NB4 (cell line): ENCODE measurements at regions not wholly inside any gene's neighbourhood (a gene's known extent, or its start where the extent isn't known, plus 50 kb on each side); places are given as distances from the start of the nearest gene placed in this dataset.

Source experiments
- DNase-seq: peaks from one replicate; pipeline ENCODE4 v3.0.0; 2010; ENCODE audit warnings: low read depth
- H3K4me3 ChIP-seq: one replicate; pipeline ENCODE4 v1.5.1; 2011; ENCODE audit warnings: mild to moderate bottlenecking, low read depth, low read length, moderate library complexity
- MYC ChIP-seq: IDR thresholded peaks from 2 replicates; pipeline ENCODE4 v1.6.1; 2011; ENCODE audit warnings: low read depth, low read length
- POLR2A ChIP-seq: IDR thresholded peaks from 2 replicates; pipeline ENCODE4 v1.6.1; 2011; ENCODE audit warnings: mild to moderate bottlenecking; ENCODE audit not compliant: insufficient read length; ENCODE audit errors: extremely low read depth
- TF ChIP-seq, protein P1 (sequence below): IDR thresholded peaks from one replicate; pipeline ENCODE4 v1.5.1; 2012; ENCODE audit warnings: low read depth, low read length
- TF ChIP-seq, protein P2 (sequence below): IDR thresholded peaks from 2 replicates; pipeline ENCODE4 v1.6.1; 2011; ENCODE audit warnings: low read depth, low read length

DNA sequence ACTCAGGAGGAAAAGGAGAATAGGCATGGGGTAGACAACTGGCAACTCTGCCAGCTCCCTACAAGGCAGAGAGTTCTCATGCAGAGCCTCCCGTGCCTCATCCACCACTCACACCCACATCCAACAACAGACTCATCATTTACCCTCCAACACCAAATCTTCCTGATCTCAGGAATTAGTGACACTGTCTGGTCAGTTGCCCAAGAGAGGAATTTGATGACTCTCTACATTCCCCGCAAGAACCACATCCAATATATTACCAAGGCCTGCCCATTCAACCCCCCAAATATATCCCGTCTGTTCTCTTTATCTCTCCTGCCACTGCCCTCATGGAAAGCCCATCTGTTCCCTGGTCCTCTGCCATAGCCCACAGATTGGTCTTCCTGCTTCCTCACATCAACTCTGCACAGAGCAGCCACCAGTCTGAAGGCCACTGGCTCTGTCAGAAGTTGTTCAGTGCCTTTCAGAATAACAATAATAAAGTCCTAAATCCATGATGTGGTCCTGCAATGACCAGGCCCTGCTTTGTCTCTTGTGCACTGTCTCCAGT lies 57.5 kb upstream of the CD82 start:
- TF ChIP-seq, protein P1, sequence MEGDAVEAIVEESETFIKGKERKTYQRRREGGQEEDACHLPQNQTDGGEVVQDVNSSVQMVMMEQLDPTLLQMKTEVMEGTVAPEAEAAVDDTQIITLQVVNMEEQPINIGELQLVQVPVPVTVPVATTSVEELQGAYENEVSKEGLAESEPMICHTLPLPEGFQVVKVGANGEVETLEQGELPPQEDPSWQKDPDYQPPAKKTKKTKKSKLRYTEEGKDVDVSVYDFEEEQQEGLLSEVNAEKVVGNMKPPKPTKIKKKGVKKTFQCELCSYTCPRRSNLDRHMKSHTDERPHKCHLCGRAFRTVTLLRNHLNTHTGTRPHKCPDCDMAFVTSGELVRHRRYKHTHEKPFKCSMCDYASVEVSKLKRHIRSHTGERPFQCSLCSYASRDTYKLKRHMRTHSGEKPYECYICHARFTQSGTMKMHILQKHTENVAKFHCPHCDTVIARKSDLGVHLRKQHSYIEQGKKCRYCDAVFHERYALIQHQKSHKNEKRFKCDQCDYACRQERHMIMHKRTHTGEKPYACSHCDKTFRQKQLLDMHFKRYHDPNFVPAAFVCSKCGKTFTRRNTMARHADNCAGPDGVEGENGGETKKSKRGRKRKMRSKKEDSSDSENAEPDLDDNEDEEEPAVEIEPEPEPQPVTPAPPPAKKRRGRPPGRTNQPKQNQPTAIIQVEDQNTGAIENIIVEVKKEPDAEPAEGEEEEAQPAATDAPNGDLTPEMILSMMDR, result no peak
- TF ChIP-seq, protein P2, sequence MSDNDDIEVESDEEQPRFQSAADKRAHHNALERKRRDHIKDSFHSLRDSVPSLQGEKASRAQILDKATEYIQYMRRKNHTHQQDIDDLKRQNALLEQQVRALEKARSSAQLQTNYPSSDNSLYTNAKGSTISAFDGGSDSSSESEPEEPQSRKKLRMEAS, result no peak
- TF ChIP-seq POLR2A (no peak), MYC (no peak)
- no peak for DNase-seq
- no peak overlapping the region for H3K4me3 ChIP-seq

DNA sequence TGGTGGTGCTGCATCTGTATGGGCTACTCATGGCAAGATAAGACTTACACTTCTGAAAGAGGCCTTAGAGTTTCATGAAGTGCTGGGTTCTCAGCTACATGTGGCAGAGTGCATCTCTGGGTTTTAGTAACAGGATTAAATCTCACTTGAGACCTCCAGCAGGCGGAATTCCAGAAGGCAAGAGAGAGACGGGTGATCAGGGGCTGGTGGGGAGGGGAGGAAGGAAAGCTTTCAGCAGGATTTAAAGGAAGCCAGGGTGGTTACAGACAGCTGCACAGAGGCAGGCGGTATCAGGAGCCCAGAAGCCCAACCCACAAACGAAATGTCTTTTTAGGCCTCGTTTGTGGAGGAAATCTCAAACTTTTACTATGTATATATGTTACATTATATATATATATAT lies 56.2 kb upstream of the CD82 start:
- no peak for DNase-seq
- no peak overlapping the region for H3K4me3 ChIP-seq
- no peak for TF ChIP-seq MYC
- TF ChIP-seq, protein P2, result no peak
- no peak for TF ChIP-seq POLR2A
- TF ChIP-seq, protein P1, result no peak

DNA sequence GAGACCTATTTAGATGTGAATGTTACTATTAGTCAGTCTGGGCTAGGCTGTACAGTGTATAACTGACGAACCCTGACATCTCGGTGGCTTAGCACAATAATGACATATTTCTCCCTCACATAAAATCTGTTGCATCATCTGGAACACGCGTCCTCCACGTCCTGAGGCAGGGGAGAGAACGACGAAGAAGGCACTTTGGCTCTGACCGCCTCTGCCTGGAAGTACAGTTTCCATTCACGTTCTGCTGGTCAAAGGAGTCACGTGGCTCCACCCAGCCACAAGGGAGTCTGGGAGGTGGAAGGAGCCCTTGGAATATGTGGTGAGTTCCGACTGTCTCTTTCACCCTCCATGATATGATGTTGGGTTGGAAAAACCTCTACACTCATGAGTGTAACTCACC lies 55.1 kb upstream of the CD82 start:
- no peak overlapping the region for H3K4me3 ChIP-seq
- no peak for TF ChIP-seq POLR2A
- TF ChIP-seq, protein P1, result no peak
- TF ChIP-seq MYC, result no peak
- TF ChIP-seq, protein P2, result no peak
- no peak for DNase-seq

DNA sequence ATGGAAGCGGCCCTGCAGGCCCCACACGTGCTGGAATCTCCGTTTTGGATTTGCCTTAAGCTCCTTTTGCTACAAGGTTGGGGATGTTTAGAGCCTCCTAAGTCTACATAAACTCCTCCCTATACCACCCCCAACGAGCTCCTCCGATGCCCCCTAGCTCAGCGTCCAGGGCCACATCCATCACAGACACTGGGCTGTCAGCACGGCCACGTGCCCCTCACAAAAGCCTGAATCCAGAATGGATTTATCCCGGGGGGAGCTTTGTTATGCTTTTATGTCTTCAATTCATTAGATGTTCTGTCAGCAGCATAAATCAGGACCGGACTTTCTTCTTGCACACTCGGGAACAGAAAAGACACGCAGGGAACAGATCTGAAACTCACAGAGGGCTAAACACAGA lies 52.6 kb upstream of the CD82 start:
- TF ChIP-seq, protein P1, result no peak
- TF ChIP-seq MYC (no peak), POLR2A (no peak)
- TF ChIP-seq, protein P2, result no peak
- DNase-seq, result no peak
- no peak overlapping the region for H3K4me3 ChIP-seq

DNA sequence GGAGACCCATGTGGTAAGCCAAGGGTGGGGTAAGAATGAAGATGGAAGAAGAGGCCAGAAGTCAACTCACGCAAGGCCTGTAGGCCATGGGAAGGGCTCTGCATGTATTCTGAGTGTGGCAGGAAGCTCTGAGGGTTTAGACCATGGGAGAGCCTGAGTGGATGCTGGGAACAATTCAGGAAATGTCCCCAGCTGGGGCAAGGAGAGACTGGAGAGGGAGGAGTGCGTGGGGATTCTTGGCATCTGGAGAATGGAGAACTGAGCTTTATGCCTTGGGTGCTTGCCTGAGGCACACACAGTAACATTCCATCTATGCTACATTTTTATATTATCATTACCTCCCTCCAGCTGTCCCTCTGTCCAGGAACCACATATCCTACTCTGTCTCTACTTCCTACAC lies 50.4 kb upstream of the CD82 start:
- no peak for DNase-seq
- TF ChIP-seq POLR2A (no peak), MYC (no peak)
- TF ChIP-seq, protein P2, result no peak
- TF ChIP-seq, protein P1, result no peak

More for the DNA sequence above, 50.4 kb upstream of the CD82 start:
- H3K4me3 ChIP-seq, result no peak overlapping the region
